ENCODE measurements at regions not wholly inside any gene's neighbourhood (a gene's known extent, or its start where the extent isn't known, plus 50 kb on each side); places are given as distances from the start of the nearest gene placed in this dataset.
"Not testable (repeated sequence)": the region's sequence is repeated elsewhere in the genome, so short reads cannot be mapped to it uniquely, and the experiment has no call there.

DNA sequence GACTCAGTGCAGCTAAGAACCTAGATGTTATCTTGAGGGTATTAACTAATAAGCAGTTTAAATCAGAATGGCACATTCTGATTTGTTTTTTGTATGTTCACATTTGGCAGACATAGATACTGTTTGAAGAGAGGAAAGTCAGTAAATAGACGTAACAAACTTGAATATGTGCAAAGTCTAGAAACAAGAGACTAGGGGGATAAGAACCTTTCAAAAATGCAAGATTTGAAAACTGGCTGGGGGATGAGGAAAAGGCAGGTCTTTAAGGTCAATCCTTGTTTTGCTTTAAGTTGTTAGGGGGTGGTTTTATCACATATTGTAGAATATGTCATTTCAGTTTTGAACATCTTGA lies 136.5 kb downstream of the ZNF92 start:
- TF ChIP-seq, protein P1, sequence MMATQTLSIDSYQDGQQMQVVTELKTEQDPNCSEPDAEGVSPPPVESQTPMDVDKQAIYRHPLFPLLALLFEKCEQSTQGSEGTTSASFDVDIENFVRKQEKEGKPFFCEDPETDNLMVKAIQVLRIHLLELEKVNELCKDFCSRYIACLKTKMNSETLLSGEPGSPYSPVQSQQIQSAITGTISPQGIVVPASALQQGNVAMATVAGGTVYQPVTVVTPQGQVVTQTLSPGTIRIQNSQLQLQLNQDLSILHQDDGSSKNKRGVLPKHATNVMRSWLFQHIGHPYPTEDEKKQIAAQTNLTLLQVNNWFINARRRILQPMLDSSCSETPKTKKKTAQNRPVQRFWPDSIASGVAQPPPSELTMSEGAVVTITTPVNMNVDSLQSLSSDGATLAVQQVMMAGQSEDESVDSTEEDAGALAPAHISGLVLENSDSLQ (IDR thresholded peaks at IDR 0.05): not testable (repeated sequence)
- TF ChIP-seq PHF8 (IDR thresholded peaks at IDR 0.05; ENCODE audit: borderline replicate concordance, low read length); ZNF766 (CRISPR knock-in tag; conservative IDR thresholded peaks at IDR 0.05); NFE2L1 (tag; IDR thresholded peaks at IDR 0.05; ENCODE audit: borderline replicate concordance, low read depth); TEAD4 (IDR thresholded peaks at IDR 0.05; ENCODE audit: low read length); TEAD4 (CRISPR knock-in tag; IDR thresholded peaks at IDR 0.05; ENCODE audit: borderline replicate concordance); GATA2 (CRISPR knock-in tag; IDR thresholded peaks at IDR 0.05); POLR2A (conservative IDR thresholded peaks at IDR 0.05); SP1 (CRISPR knock-in tag; IDR thresholded peaks at IDR 0.05); PHF20 (IDR thresholded peaks at IDR 0.05; ENCODE audit: partially characterized antibody): not testable (repeated sequence)
- TF ChIP-seq EZH2 (IDR thresholded peaks at IDR 0.05; ENCODE audit: borderline replicate concordance, low read depth, low read length): peak; percentile 99
- TF ChIP-seq, protein P2, sequence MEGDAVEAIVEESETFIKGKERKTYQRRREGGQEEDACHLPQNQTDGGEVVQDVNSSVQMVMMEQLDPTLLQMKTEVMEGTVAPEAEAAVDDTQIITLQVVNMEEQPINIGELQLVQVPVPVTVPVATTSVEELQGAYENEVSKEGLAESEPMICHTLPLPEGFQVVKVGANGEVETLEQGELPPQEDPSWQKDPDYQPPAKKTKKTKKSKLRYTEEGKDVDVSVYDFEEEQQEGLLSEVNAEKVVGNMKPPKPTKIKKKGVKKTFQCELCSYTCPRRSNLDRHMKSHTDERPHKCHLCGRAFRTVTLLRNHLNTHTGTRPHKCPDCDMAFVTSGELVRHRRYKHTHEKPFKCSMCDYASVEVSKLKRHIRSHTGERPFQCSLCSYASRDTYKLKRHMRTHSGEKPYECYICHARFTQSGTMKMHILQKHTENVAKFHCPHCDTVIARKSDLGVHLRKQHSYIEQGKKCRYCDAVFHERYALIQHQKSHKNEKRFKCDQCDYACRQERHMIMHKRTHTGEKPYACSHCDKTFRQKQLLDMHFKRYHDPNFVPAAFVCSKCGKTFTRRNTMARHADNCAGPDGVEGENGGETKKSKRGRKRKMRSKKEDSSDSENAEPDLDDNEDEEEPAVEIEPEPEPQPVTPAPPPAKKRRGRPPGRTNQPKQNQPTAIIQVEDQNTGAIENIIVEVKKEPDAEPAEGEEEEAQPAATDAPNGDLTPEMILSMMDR (IDR thresholded peaks at IDR 0.05 in 2 of 3, conservative IDR thresholded peaks at IDR 0.05 in 1 of 3; ENCODE audit: insufficient read depth in 2 of 3, low read depth in 1 of 3, low read length in 3 of 3): not testable (repeated sequence)
- TF ChIP-seq, protein P3, sequence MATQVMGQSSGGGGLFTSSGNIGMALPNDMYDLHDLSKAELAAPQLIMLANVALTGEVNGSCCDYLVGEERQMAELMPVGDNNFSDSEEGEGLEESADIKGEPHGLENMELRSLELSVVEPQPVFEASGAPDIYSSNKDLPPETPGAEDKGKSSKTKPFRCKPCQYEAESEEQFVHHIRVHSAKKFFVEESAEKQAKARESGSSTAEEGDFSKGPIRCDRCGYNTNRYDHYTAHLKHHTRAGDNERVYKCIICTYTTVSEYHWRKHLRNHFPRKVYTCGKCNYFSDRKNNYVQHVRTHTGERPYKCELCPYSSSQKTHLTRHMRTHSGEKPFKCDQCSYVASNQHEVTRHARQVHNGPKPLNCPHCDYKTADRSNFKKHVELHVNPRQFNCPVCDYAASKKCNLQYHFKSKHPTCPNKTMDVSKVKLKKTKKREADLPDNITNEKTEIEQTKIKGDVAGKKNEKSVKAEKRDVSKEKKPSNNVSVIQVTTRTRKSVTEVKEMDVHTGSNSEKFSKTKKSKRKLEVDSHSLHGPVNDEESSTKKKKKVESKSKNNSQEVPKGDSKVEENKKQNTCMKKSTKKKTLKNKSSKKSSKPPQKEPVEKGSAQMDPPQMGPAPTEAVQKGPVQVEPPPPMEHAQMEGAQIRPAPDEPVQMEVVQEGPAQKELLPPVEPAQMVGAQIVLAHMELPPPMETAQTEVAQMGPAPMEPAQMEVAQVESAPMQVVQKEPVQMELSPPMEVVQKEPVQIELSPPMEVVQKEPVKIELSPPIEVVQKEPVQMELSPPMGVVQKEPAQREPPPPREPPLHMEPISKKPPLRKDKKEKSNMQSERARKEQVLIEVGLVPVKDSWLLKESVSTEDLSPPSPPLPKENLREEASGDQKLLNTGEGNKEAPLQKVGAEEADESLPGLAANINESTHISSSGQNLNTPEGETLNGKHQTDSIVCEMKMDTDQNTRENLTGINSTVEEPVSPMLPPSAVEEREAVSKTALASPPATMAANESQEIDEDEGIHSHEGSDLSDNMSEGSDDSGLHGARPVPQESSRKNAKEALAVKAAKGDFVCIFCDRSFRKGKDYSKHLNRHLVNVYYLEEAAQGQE (IDR thresholded peaks at IDR 0.05; ENCODE audit: borderline replicate concordance): not testable (repeated sequence)
- TF ChIP-seq, protein P3 (CRISPR knock-in tag; IDR thresholded peaks at IDR 0.05; ENCODE audit: low read depth): not testable (repeated sequence)
- TF ChIP-seq, protein P4, sequence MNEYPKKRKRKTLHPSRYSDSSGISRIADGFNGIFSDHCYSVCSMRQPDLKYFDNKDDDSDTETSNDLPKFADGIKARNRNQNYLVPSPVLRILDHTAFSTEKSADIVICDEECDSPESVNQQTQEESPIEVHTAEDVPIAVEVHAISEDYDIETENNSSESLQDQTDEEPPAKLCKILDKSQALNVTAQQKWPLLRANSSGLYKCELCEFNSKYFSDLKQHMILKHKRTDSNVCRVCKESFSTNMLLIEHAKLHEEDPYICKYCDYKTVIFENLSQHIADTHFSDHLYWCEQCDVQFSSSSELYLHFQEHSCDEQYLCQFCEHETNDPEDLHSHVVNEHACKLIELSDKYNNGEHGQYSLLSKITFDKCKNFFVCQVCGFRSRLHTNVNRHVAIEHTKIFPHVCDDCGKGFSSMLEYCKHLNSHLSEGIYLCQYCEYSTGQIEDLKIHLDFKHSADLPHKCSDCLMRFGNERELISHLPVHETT (CRISPR knock-in tag; conservative IDR thresholded peaks at IDR 0.05 in 1 of 2, IDR thresholded peaks at IDR 0.05 in 1 of 2): not testable (repeated sequence)

Data from K562 (cell line).